HCT116 (cell line): ENCODE measurements at regions not wholly inside any gene's neighbourhood (a gene's known extent, or its start where the extent isn't known, plus 50 kb on each side); places are given as distances from the start of the nearest gene placed in this dataset.

ENCODE experiments used
- ATAC-seq: fragments of 200-7000 bp; cut with Tn5 transposase; 2 replicates; pipeline ENCODE4 v1.9.1; 2020; ENCODE audit warnings: mild to moderate bottlenecking, moderate library complexity
- BruUV-seq: library from RNA; stranded (reverse); fragments of 400-500 nt; replicated peaks from 2 replicates; lab custom pipeline; 2021; lab: Mats Ljungman, UMichigan
- CTCF ChIA-PET: fragments of 300-600 bp; sonication (Branson Sonifier 250); formaldehyde crosslinking; loops from one replicate; lab custom pipeline; 2021; ENCODE audit warnings: antibody characterized with exemption; lab: Charles Lee
- POLR2A ChIA-PET: fragments of 300-600, 350-600 bp; sonication (Branson Sonifier 250); formaldehyde crosslinking; loops from one replicate; lab custom pipeline; 2021; ENCODE audit warnings: antibody characterized with exemption; lab: Charles Lee
- RAD21 ChIA-PET, 2 experiments: fragments of 300-600 bp; sonication (Branson Sonifier 250); formaldehyde crosslinking; loops; one replicate each; lab custom pipeline; 2023; ENCODE audit warnings: low total read pairs in 2 of 2; ENCODE audit not compliant: uncharacterized antibody in 2 of 2, unreplicated experiment in 2 of 2, low non-redundant PET in 1 of 2; lab: Charles Lee
- DNase-seq: peaks from one replicate; pipeline ENCODE4 v3.0.0-alpha.2; 2010; ENCODE audit warnings: low read depth, low spot score
- H2AFZ ChIP-seq: fragments of 200-600 bp; shearing (Covaris generic), sonication (generic); 2 replicates; pipeline ENCODE4 v1.6.1; 2017; ENCODE audit warnings: low read depth, mixed run types, mixed read lengths, antibody characterized with exemption, low read length; ENCODE audit not compliant: poor library complexity, severe bottlenecking
- H3K27ac ChIP-seq: 2 replicates; pipeline ENCODE4 v1.5.1; 2012; ENCODE audit warnings: low read depth, low read length
- H3K27me3 ChIP-seq: fragments of 200-600 bp; sonication (generic); 2 replicates; pipeline ENCODE4 v1.6.1; 2016; ENCODE audit warnings: mixed run types, low read length, mixed read lengths; ENCODE audit not compliant: insufficient read depth
- H3K36me3 ChIP-seq, 2 experiments: fragments of 200-500 bp in 1 of 2; fragments of 200-600 bp in 1 of 2; sonication (Bioruptor generic) in 1 of 2; sonication (generic) in 1 of 2; 2 replicates each; pipeline versions ENCODE4 v1.5.1 to v1.6.1; 2014 to 2016; ENCODE audit warnings: low read length in 2 of 2, inconsistent platforms in 1 of 2, mixed read lengths in 1 of 2, mixed run types in 1 of 2; ENCODE audit not compliant: insufficient read depth in 2 of 2, control insufficient read depth in 1 of 2
- H3K4me1 ChIP-seq, 2 experiments: fragments of 200-600 bp in 1 of 2; sonication (generic) in 1 of 2; 2 replicates each; pipeline versions ENCODE4 v1.5.1 to v1.6.1; 2012 to 2017; ENCODE audit warnings: low read length in 2 of 2, inconsistent platforms in 1 of 2, mild to moderate bottlenecking in 1 of 2, mixed read lengths in 1 of 2, mixed run types in 1 of 2, moderate library complexity in 1 of 2; ENCODE audit not compliant: insufficient read depth in 2 of 2, control insufficient read depth in 1 of 2
- H3K4me2 ChIP-seq: fragments of 200-600 bp; sonication (generic); 2 replicates; pipeline ENCODE4 v1.6.1; 2017; ENCODE audit warnings: mixed run types, low read length, mixed read lengths
- H3K4me3 ChIP-seq, 2 experiments: fragments of 200-600 bp in 1 of 2; sonication (generic) in 1 of 2; replicated peaks in 1 of 2; 2 replicates each; pipeline ENCODE4 v1.5.1; 2011 to 2016; ENCODE audit warnings: low read length in 2 of 2, control low read depth in 1 of 2, low read depth in 1 of 2, mild to moderate bottlenecking in 1 of 2, mixed read lengths in 1 of 2, mixed run types in 1 of 2
- H3K79me2 ChIP-seq: fragments of 200-600 bp; sonication (generic); 2 replicates; pipeline ENCODE4 v1.6.1; 2017; ENCODE audit warnings: mild to moderate bottlenecking, mixed run types, low read length, moderate library complexity, mixed read lengths; ENCODE audit not compliant: insufficient read depth
- H3K9ac ChIP-seq: fragments of 200-600 bp; sonication (generic); 2 replicates; pipeline ENCODE4 v1.6.1; 2016; ENCODE audit warnings: low read length, mixed read lengths
- H3K9me2 ChIP-seq: fragments of 200-600 bp; sonication (generic), shearing (Covaris generic); 2 replicates; pipeline ENCODE4 v1.6.1; 2017; ENCODE audit warnings: mixed run types, mild to moderate bottlenecking, moderate library complexity; ENCODE audit not compliant: insufficient read depth
- H3K9me3 ChIP-seq, 2 experiments: fragments of 200-500 bp in 1 of 2; fragments of 200-600 bp in 1 of 2; sonication (Bioruptor generic) in 1 of 2; sonication (generic) in 1 of 2; 2 replicates each; pipeline ENCODE4 v1.6.1; 2014 to 2017; ENCODE audit warnings: low read length in 2 of 2, mixed read lengths in 2 of 2, inconsistent platforms in 1 of 2, low read depth in 1 of 2, mild to moderate bottlenecking in 1 of 2, mixed run types in 1 of 2, moderate library complexity in 1 of 2; ENCODE audit not compliant: control insufficient read depth in 1 of 2, insufficient read depth in 1 of 2
- H4K20me1 ChIP-seq: fragments of 200-600 bp; sonication (generic), shearing (Covaris generic); 2 replicates; pipeline ENCODE4 v1.6.1; 2017; ENCODE audit warnings: mixed run types, mild to moderate bottlenecking, moderate library complexity; ENCODE audit not compliant: insufficient read depth
- CBX3 ChIP-seq: IDR thresholded peaks from 2 replicates; pipeline ENCODE4 v1.6.1; 2012; ENCODE audit warnings: low read depth
- CEBPB ChIP-seq: IDR thresholded peaks from 2 replicates; pipeline ENCODE4 v1.6.1; 2012; ENCODE audit warnings: low read depth
- EZH2phosphoT487 ChIP-seq: fragments of 200-600 bp; IDR thresholded peaks from 2 replicates; pipeline ENCODE4 v1.6.1; 2018; ENCODE audit warnings: antibody characterized with exemption, borderline replicate concordance
- FOSL1 ChIP-seq: IDR thresholded peaks from 2 replicates; pipeline ENCODE4 v1.6.1; 2012; ENCODE audit warnings: low read depth
- RAD21 ChIP-seq: IDR thresholded peaks from 2 replicates; pipeline ENCODE4 v1.6.1; 2012; ENCODE audit warnings: low read depth, mild to moderate bottlenecking
- SRF ChIP-seq: IDR thresholded peaks from 2 replicates; pipeline ENCODE4 v1.6.1; 2012; ENCODE audit warnings: low read depth
- ZFX ChIP-seq: fragments of 450-650 bp; IDR thresholded peaks from 2 replicates; pipeline ENCODE4 v1.6.1; 2017
- ZNF274 ChIP-seq: fragments of 200-500 bp; sonication (Bioruptor generic); IDR thresholded peaks from 2 replicates; pipeline ENCODE4 v1.6.1; 2014; ENCODE audit warnings: mild to moderate bottlenecking, low read depth, low read length, inconsistent platforms
- intact Hi-C: fragments of 100-400 bp; cut with micrococcal nuclease; formaldehyde crosslinking; loops from 2 replicates; pipeline ENCODE4 v1.10.0; 2022
- TF ChIP-seq, protein P1 (sequence below): IDR thresholded peaks from 2 replicates; pipeline ENCODE4 v1.6.1; 2012; ENCODE audit warnings: low read depth
- TF ChIP-seq, protein P2 (sequence below): IDR thresholded peaks from 2 replicates; pipeline ENCODE4 v1.6.1; 2012
- TF ChIP-seq, protein P3 (sequence below), 3 experiments: fragments of 200-600 bp in 1 of 3; sonication (generic) in 1 of 3; IDR thresholded peaks in 2 of 3; conservative IDR thresholded peaks in 1 of 3; 2 replicates each; pipeline ENCODE4 v1.5.1; 2012 to 2017; ENCODE audit warnings: low read depth in 2 of 3, low read length in 2 of 3, antibody characterized with exemption in 1 of 3, borderline replicate concordance in 1 of 3, control low read depth in 1 of 3, mild to moderate bottlenecking in 1 of 3, mixed read lengths in 1 of 3, mixed run types in 1 of 3, moderate library complexity in 1 of 3; ENCODE audit not compliant: insufficient read depth in 1 of 3
- TF ChIP-seq, protein P4 (sequence below): IDR thresholded peaks from 2 replicates; pipeline ENCODE4 v1.6.1; 2012

DNA sequence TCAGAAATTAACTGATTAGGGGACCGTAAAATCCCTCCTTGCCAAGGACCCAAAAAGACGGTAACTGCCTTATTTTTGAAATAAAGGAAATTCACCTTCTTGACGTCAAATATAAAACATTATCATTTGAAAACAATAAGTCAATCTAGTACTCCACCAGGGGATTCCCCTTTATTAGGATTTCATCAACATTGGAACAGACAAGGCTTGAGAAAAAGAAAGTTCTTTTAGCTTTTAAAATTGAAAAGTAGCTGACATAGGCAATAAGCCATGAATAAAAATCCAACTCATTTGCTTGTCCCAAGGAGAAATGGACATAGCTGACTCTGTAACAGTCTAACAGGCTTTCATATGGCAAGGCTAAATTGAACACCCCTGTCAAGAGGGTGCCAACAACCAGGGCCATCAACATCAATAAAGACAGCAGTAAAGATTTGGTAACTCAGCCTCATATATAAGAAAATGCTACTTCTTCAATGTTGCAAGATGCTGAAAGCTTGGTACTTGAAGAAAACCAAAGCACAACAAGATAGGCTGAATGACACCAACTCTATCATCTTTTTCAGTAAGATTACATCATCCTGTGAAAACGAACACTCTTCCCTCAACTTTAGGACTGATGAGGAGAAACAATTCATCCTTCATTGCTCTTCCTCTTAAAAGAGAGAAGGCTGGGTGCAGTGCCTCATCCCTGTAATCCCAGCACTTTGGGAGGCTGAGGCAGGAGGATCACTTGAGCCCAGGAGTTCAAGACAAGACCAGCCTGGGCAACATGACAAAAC lies 121.0 kb upstream of the PRDM1 start (continued):
- no peak for TF ChIP-seq CEBPB
- TF ChIP-seq, protein P1, sequence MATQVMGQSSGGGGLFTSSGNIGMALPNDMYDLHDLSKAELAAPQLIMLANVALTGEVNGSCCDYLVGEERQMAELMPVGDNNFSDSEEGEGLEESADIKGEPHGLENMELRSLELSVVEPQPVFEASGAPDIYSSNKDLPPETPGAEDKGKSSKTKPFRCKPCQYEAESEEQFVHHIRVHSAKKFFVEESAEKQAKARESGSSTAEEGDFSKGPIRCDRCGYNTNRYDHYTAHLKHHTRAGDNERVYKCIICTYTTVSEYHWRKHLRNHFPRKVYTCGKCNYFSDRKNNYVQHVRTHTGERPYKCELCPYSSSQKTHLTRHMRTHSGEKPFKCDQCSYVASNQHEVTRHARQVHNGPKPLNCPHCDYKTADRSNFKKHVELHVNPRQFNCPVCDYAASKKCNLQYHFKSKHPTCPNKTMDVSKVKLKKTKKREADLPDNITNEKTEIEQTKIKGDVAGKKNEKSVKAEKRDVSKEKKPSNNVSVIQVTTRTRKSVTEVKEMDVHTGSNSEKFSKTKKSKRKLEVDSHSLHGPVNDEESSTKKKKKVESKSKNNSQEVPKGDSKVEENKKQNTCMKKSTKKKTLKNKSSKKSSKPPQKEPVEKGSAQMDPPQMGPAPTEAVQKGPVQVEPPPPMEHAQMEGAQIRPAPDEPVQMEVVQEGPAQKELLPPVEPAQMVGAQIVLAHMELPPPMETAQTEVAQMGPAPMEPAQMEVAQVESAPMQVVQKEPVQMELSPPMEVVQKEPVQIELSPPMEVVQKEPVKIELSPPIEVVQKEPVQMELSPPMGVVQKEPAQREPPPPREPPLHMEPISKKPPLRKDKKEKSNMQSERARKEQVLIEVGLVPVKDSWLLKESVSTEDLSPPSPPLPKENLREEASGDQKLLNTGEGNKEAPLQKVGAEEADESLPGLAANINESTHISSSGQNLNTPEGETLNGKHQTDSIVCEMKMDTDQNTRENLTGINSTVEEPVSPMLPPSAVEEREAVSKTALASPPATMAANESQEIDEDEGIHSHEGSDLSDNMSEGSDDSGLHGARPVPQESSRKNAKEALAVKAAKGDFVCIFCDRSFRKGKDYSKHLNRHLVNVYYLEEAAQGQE, result no peak
- TF ChIP-seq, protein P2, sequence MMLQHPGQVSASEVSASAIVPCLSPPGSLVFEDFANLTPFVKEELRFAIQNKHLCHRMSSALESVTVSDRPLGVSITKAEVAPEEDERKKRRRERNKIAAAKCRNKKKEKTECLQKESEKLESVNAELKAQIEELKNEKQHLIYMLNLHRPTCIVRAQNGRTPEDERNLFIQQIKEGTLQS, result no peak

DNA sequence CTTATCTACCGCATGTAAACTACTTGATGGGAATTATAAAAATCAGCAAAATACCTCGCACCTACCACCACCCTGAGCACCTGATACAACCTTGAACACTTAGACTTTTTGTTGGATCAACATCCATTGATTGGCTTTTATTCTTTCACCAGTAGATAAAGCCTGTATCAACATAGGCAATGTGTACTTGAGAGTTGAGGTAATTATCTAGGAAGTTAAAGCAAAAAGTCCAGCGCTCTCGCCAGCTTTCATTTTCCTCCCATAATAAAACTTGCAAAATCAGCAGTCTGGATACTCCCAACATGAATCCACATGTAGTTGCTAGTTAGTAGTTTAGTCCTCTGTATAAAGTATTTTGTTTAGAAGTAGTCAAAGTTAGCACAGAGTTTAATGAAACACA lies 132.0 kb upstream of the PRDM1 start:
- Histone ChIP-seq H3K79me2 (no peaks in the 10 kb centered on the region), H3K27me3 (no peaks in the 10 kb centered on the region), H2AFZ (no peak overlapping the region), H3K36me3 (no peaks in the 10 kb centered on the region), H3K27ac (no peak overlapping the region), H3K9me2 (peaks cover 2% of the 10 kb centered on the region; the same call in 1 of the 2 replicates)
- ATAC-seq, result no peak
- RAD21 ChIA-PET, result no interaction called here
- no peak for TF ChIP-seq EZH2phosphoT487
- no peak for TF ChIP-seq CEBPB
- no peak for TF ChIP-seq ZNF274
- no peak for TF ChIP-seq SRF
- TF ChIP-seq, protein P1, result no peak
- TF ChIP-seq, protein P3, sequence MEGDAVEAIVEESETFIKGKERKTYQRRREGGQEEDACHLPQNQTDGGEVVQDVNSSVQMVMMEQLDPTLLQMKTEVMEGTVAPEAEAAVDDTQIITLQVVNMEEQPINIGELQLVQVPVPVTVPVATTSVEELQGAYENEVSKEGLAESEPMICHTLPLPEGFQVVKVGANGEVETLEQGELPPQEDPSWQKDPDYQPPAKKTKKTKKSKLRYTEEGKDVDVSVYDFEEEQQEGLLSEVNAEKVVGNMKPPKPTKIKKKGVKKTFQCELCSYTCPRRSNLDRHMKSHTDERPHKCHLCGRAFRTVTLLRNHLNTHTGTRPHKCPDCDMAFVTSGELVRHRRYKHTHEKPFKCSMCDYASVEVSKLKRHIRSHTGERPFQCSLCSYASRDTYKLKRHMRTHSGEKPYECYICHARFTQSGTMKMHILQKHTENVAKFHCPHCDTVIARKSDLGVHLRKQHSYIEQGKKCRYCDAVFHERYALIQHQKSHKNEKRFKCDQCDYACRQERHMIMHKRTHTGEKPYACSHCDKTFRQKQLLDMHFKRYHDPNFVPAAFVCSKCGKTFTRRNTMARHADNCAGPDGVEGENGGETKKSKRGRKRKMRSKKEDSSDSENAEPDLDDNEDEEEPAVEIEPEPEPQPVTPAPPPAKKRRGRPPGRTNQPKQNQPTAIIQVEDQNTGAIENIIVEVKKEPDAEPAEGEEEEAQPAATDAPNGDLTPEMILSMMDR (IDR thresholded peaks at IDR 0.05 in 2 of 3, conservative IDR thresholded peaks at IDR 0.05 in 1 of 3; ENCODE audit: borderline replicate concordance in 1 of 3, insufficient read depth in 1 of 3, low read depth in 2 of 3, low read length in 2 of 3), result no peak
- TF ChIP-seq FOSL1, result no peak
- TF ChIP-seq, protein P4, sequence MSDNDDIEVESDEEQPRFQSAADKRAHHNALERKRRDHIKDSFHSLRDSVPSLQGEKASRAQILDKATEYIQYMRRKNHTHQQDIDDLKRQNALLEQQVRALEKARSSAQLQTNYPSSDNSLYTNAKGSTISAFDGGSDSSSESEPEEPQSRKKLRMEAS, result no peak
- TF ChIP-seq ZFX, result no peak
- no peak for TF ChIP-seq RAD21
- TF ChIP-seq CBX3, result no peak
- TF ChIP-seq, all 23 proteins: peak for 0
- intact Hi-C loops, result no loop called here
- POLR2A ChIA-PET, result no interaction called here
- DNase-seq, result no peak
- Histone ChIP-seq H3K4me3 (no peak overlapping the region), H3K4me2 (no peak overlapping the region), H4K20me1 (no peaks in the 10 kb centered on the region), H3K9ac (no peak overlapping the region), H3K9me3 (no peaks in the 10 kb centered on the region), H3K4me1 (no peaks in the 10 kb centered on the region)
- CTCF ChIA-PET, result no interaction called here
- BruUV-seq, result no TSS peak
